GM19455 (cell line): ENCODE measurements at regions not wholly inside any gene's neighbourhood (a gene's known extent, or its start where the extent isn't known, plus 50 kb on each side); places are given as distances from the start of the nearest gene placed in this dataset.

Experiments
- ATAC-seq: cut with Tn5 transposase; IDR thresholded peaks from one replicate; pipeline ENCODE4 v1.9.1; 2021; ENCODE audit not compliant: unreplicated experiment

DNA sequence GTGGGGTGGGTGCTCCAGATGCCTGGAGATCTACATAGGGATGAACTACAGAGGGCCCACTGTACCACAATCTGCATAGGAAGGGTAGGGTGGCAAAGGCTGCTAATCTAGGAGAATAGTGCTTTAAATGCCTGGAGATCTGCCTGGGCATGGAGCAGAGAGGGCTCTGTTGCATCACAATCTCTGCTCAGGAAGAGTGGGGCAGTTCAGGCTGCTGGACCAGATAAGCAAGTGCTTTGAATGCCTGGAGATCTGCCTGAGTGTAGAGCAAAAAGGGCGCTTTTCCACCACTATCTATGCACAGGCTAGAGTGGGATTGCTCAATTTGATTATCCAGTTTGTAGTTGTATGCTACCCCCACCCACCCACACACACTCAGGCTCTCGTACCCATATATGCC lies 886.3 kb upstream of the SEL1L start:
- ATAC-seq, result no peak

DNA sequence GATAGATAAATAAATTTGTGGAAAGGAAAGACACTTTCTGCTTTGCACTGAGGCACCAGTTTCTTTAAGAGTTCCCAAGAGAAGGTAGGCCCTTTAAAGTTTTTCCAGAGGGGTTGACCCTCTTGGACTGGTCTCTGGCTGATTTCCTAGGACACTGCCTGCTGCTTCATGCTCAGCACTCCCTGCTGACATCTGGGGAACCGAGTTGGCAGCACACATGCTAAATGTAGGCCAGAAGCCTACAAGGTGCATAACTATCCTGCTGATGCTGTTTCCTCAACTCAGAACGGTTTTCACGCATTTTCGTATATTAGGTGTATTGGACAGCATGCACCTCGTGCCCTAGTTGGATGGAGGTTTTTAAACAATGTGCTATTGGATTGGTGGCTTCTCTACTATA lies 887.2 kb upstream of the SEL1L start:
- no peak for ATAC-seq

GRCh38 chr14:82421286-82421685 lies 887.6 kb upstream of the SEL1L start:
- no peak for ATAC-seq

- ATAC-seq, result no peak
Measured at GRCh38 chr14:82422230-82422629, 888.6 kb upstream of the SEL1L start.

DNA sequence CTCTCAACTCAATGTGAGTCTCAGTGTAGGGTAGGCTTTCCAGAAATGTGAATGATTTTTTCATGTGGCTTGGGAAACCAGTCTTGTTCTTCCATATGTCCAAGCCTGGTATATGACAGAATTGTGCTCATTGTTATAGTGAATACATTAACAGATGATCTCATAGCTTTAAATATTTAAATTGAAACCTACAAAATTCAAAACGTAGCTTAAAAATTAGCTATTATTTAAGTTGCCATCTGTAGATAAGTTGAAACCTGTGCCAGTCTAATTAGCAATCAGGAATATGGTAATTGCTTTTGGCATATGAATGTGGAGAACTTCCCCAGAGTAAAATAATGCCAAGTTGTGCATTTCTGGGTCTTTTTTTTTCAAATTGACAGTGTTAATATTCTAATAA lies 891.6 kb upstream of the SEL1L start:
- no peak for ATAC-seq

- no peak for ATAC-seq
Measured at GRCh38 chr14:82431031-82431430, 897.4 kb upstream of the SEL1L start.

DNA sequence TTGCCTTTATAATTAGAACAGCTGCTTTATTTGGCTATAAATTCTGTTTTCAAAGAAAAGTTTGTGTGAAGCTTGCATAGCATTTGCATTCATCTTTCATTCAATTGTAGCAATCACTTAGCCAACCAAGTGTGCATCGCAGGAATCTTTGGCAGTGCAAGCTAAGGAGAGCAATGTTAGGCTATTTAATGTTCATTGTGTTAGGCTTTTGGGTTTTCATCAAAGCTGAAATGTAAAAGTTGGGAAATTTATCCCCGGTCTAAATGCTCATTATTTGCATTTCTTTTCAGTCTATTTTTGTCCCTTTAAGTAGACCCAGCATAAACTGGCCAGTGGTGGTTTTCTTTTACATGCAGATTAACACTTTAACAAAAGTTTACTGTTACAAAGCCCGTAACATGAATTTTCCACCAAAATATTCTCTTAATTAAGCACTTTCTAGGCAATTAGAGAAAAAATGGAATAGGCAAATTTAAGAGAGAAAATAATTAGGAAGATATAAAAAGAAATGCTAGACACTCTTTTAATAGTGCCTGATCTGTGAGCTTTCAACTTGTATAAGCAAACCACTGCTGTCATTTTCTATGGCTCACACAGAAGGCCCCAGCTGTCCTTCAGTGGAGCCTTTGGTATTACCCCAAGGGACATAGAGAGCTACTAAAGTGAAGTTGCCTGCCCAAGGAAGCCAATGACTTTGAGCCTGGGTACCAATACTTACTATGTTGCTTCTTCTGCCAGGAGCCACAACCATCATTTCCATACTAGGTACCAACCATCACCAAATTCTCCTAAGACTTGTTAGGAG lies 898.9 kb upstream of the SEL1L start:
- ATAC-seq, result no peak

DNA sequence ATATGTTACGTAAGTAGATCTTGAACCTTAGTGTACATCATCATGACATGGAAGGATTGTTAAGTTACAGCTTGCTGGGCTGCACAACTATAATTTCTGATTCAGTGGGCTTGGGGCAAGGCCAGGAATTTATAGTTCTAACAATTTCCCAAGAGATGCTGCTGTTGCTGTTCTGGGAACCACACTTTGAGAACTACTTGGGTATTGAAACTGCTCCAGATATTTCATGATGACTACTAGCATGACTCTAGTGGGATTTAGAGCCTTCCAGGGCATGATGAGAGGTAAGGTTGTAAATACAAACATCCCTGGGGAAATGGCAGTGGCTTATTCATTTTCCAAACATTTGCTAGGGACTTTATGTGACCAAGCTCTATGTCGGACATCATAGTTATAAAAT lies 904.8 kb upstream of the SEL1L start:
- no peak for ATAC-seq

GRCh38 chr14:82441270-82441669 lies 907.6 kb upstream of the SEL1L start:
- no peak for ATAC-seq

DNA sequence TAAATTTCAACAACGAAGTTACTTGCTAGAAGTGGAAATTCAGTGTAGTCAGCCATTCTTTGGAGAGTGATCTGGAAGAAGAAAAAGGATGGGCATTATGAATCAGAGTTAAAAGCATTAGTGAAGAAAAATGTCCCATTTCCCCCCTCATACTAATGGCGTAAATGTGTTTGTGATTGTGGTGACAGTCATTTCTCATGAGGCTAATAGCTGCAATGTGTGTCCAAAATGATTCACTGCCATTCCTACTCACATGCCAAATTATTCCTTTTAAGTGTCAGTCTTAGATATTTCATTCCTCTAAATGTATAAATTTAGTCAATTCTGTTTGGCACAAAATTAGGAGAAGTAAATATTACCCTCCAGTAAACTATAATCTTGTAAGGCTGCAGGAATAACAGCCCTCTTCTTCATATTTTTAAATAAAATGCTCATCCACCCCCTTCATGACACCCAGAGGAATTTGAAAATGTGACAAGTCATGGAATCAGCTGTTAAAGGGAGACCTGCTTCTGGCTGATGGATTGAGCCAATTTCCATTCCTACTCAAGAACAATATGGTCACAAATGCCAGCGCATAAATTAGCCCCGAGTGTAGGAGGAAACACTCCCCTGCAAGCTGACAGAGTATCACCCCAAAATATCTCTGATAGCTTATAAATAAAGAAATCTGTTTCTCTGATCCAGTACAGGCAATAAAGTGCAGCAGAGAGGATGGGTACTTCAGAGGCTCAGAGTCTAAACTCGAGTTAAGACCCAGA lies 912.3 kb upstream of the SEL1L start:
- no peak for ATAC-seq

GRCh38 chr14:82447586-82447985 lies 913.9 kb upstream of the SEL1L start:
- no peak for ATAC-seq

GRCh38 chr14:82449926-82450468 lies 916.3 kb upstream of the SEL1L start:
- ATAC-seq, result no peak

GRCh38 chr14:82451675-82452074 lies 918.0 kb upstream of the SEL1L start:
- no peak for ATAC-seq

GRCh38 chr14:82482345-82482744 lies 948.7 kb upstream of the SEL1L start:
- ATAC-seq, result no peak

DNA sequence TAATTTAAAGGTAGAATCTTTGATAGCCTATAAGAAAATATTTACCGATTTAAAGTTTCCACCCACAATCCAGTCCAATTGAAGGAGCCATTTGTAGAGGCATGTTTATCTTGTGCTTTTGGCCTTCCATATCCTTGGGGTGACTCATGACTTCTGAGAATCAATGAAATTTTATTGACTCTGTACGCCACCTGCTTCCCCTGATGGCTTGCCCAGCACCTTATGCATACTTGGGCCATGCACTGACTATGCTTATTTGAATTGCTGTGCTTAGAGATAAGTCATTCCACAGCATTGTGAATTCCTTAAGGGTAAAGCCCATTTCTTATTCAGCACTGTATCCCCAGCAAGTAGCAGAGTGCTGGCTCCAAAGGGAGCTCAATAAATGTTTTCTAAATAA lies 954.8 kb upstream of the SEL1L start:
- ATAC-seq, result no peak

GRCh38 chr14:82490397-82490796 lies 956.7 kb upstream of the SEL1L start:
- no peak for ATAC-seq

GRCh38 chr14:82492157-82492556 lies 958.5 kb upstream of the SEL1L start:
- no peak for ATAC-seq

DNA sequence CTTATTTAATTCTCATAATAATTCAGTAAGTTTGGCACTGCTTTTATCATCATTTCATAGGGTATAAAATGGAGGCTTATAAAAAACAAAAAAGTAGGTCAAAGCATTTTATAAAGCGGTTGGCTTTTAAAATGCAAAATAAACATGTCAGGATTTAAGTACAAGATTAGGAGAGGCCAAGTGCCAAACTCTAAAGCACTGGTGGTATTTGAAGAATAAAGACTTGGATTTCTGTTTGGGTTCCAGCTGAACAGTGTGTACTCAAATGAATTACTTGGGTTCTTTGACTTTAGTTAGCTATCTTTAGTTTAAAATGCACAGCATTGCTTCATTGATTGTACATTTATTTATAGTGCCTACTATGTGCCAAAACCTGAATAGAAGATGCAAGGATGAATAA lies 966.6 kb upstream of the SEL1L start:
- ATAC-seq, result no peak

- ATAC-seq, result no peak
Measured at GRCh38 chr14:82501554-82501953, 967.9 kb upstream of the SEL1L start.

DNA sequence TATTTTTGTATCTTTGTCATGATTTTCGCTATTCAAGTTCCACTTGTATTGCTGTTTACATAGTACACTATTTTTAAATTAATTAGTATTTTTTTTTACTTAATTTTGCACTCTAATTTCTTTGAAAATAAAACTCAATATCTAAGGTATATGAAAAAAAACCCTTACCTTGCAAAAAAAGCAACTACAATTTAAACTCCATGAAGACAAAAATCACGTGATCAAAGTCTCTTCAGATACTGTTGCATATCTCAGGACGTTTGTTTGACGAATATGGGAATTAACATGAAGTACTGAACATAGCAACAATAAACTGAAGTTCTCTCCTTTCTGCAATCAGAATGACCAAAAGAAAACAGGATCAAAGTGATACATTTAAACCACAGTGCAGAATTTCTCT lies 968.4 kb upstream of the SEL1L start:
- ATAC-seq, result no peak

GRCh38 chr14:82504894-82505293 lies 971.2 kb upstream of the SEL1L start:
- ATAC-seq, result no peak

DNA sequence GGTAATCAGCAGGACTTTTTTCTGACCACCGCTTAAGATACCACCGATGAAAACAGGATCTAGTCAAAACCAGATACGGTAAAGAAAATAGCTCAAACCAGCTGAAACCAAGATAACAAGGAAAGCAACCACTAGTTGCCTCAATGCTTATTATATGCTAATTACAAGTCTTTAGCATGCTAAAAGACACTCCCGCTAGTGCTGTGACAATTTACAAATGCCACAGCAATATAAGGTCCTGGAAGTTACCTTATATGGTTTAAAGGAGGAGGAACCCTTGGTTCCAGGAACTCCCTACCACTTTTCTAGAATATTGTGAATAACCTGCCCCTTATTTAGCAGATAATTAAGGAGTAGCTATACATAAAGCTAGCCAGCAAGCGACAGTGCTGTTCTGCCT lies 976.4 kb upstream of the SEL1L start:
- no peak for ATAC-seq
